ENCODE measurements at regions not wholly inside any gene's neighbourhood (a gene's known extent, or its start where the extent isn't known, plus 50 kb on each side); places are given as distances from the start of the nearest gene placed in this dataset.

DNA sequence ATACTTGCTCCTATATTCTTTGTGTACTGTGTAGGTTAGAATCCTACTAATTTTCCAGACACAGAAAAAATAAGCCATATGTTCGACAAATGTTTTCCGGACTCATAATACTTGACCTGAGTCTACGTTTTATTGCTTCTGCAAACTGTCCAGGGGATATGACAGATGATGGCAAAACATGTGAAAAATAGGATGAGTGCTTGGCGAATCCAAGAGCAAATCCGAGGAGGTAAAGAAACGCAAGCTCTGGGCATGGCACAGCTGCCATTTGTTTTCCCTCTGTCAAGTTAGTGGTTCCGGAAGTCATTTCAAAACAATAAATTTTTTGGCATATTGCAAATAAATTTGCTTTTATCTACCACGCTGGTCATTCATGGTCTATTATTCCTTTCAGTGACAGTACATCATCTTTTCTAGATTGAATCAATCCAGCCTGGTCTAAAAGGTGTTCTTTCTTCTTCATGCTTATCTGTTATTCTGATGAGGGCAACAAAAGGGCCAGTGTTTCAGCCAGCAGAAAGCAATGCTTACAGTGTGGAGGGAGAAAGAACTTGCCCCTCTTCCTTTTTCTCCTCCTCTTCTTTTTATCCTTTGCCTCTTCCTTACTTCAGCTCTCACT, 476.1 kb upstream of the SOX11 start:
- intact Hi-C loops (cut with micrococcal nuclease): no loop called here

DNA sequence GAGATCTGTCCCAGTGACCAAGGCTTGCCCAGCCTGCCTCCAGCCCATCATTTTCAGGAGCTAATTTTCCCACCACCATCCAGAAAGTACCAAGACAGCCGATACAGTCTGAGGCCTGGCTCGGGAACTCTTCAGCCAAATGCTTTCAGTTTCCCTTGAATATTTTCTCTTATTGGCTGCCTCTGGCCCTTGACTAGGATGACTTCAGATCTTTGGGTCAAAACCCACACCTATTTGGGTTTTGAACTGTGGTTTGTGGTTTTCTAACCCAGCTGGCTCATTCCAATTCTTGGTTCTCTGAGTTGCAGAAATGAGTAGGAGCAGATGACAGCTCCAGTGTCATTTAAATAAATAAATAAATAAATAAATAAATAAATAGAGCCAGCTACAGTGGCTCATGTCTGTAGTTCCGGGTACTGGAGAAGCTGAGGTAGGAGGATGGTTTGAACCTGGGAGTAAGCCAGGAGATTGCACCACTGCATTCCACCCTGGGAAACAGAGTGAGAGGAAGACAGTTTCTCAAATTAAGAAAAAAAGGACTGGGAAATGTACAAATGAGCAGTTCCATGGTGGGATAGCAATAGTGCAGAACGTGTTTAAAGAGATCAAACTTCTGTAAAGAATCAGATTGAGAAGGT, 465.0 kb upstream of the SOX11 start:
- intact Hi-C loops (cut with micrococcal nuclease): no loop called here

- intact Hi-C loops (cut with micrococcal nuclease): no loop called here
These were observed 462.6 kb upstream of the SOX11 start for GRCh38 chr2:5229574-5229973.

DNA sequence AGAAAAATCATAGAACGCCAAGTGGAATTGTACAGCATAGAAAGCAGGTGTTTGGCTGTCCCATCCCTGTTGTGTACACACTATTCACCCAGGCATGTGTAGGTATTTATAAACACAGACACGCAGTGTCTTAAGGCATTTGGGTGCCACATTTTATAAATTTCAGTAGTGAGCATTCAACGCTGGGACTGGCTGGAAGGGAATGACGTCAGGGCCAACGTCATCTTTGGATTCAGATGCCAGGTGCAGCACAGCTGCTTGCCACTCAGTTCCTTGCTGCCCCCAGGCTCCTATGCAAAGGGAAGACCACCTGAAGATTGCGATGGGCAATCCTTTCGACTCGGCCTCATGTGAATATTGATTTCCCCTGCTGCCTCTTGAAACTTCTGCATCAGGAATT, 461.7 kb upstream of the SOX11 start:
- intact Hi-C loops (cut with micrococcal nuclease): no loop called here

DNA sequence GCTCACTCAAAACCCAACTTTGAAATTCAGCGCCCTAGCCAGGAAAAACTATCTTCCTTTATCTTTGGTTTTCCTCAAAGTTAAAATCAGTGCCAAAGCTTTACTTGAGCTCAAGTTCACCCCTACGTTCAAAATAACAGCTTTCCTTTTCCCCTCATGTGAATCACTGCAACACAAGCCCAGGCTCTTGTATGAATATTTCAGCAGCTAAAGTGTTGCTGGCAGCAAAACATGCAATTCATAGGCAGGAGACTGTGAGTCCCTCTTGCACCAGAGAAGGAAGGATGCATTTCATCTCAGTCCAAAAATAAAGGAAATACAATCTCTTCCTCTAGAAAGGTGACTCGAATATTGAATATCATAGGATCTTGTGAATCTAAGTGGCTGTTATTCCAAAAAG, 461.3 kb upstream of the SOX11 start:
- intact Hi-C loops (cut with micrococcal nuclease): no loop called here

DNA sequence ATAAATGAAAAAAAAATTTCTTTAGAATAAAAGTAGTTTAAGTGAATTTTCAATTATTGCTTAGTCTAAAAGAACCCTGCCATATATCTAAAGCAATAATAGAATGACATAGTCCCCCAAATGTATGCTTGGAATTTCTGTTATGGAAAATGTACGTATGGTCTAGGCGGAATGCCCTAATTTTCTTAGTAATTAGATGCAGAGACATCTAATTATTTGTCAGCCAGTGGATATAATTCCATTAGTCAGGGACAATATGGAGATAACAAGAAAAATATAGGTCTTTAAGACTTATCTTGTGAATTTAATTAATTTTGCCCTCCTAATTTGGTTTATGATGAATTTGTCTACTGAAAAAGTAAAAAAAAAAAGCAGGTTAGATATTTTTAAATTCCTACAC, 460.9 kb upstream of the SOX11 start:
- intact Hi-C loops (cut with micrococcal nuclease): no loop called here

- intact Hi-C loops (cut with micrococcal nuclease): no loop called here
These were observed 457.6 kb upstream of the SOX11 start for GRCh38 chr2:5234563-5234962.

- intact Hi-C loops (cut with micrococcal nuclease): no loop called here
These were observed 456.5 kb upstream of the SOX11 start for GRCh38 chr2:5235701-5236100.

- intact Hi-C loops (cut with micrococcal nuclease): no loop called here
These were observed 455.9 kb upstream of the SOX11 start for GRCh38 chr2:5236249-5236648.

DNA sequence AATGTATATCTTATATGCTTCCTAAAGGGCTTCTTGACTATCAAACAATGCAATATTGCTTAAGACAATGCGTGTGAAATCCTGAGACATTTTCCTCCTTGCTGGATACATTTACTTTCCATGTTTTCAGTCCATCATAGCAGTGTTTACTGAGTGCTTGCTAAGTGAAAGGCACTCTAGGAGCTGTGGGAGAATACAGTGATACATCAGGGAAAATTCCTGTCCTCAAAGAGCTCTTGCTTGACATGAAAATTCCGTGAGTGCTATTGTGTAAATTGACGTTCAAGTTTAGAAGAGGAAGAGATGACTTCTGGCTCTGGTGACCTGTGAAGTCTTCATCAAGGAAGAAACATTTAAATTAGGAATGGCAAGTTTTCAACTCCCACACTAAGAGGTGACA, 449.4 kb upstream of the SOX11 start:
- intact Hi-C loops (cut with micrococcal nuclease): no loop called here

GRCh38 chr2:5250482-5250881, 441.7 kb upstream of the SOX11 start:
- intact Hi-C loops (cut with micrococcal nuclease): no loop called here

GRCh38 chr2:5253263-5253662, 438.9 kb upstream of the SOX11 start:
- intact Hi-C loops (cut with micrococcal nuclease): no loop called here

DNA sequence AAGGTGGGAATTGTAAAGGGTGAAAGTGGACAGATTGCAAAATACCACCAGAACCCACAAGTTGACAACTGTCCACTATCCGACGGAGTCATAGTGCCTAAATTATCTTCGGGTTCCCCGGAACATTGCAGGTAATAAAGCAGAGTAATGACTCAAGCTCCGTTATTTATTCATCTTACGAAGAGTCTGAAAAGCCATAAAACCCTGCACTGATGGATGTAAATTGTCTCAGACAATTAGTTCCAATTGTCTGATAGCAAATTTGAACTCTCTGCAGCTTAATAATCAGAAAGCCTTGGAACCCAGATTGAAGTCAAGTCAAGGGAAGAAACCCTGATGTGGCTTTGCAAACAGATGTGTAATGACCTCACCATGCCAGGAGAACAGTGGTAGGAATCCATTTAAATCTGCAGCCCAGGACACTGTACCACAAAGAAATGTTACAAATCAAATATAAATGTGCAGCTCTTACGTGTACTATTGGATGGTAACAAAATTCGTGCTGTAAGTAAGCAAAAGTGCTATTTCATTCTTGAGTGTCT, 437.3 kb upstream of the SOX11 start:
- intact Hi-C loops (cut with micrococcal nuclease): no loop called here

DNA sequence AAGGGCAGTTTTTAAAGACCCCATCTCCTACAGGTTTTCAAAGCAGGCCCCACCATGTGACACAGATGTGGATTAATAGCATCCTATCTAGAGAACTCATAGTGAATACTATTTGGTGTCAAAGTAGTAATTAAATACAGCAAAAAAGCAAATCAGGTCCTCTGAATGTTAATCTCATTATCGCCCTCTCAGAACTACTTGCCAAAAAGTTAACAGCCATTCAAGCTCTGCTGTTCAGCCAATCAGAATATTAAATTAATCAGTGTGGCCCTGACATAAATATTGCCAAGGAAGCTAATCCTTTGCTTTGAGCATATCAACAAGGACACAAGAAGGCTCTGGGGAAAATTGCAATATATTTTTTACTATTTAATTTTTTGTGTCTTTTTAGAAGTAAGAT, 428.9 kb upstream of the SOX11 start:
- intact Hi-C loops (cut with micrococcal nuclease): no loop called here

GRCh38 chr2:5264361-5264760, 427.8 kb upstream of the SOX11 start:
- intact Hi-C loops (cut with micrococcal nuclease): no loop called here

- intact Hi-C loops (cut with micrococcal nuclease): no loop called here
These were observed 407.1 kb upstream of the SOX11 start for GRCh38 chr2:5285061-5285460.

DNA sequence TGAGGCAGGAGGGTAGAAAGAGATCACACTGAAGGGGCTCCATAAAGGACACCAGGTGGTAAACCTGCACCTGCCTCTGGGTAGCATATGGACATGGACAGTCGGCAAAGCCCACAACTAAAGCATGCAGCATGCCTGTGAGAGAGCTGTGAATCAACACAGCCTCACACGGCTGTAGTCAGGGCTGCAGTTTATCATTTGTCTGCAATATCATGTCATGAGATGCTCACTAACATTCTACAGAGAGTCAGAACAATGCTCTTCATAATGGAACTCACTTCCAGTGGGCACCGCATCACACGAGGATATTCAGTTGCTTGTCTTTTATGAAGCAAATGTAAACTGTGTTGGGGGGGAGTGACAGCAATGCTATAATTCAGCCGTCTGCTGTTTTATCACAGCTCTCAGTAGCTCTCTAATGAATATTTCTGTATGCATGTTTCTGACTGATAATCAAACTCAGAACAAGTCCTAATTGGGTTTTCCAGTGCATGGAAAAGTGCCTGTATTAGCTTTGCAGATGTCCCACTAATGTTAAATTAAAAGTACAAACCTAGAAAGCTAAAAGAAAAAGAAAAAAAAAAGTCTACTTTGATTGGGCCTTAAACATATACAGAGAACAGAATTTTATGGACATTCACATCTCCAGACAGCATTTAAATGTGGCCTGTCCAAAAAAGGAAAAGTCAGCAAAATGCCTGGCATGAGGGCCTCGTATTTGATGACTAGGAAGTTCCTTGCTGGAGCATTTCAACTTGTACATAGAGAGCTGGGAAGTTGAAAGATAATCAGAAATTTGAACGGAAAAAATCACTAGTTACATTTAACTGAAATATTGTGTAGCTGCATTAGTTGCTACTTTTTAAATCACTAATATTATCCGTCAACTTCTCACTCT, 406.1 kb upstream of the SOX11 start:
- intact Hi-C loops (cut with micrococcal nuclease): no loop called here

GRCh38 chr2:5287558-5288334, 404.4 kb upstream of the SOX11 start:
- intact Hi-C loops (cut with micrococcal nuclease): no loop called here

- intact Hi-C loops (cut with micrococcal nuclease): no loop called here
These were observed 401.2 kb upstream of the SOX11 start for GRCh38 chr2:5290900-5291546.

- intact Hi-C loops (cut with micrococcal nuclease): no loop called here
These were observed 387.5 kb upstream of the SOX11 start for GRCh38 chr2:5304640-5305039.

DNA sequence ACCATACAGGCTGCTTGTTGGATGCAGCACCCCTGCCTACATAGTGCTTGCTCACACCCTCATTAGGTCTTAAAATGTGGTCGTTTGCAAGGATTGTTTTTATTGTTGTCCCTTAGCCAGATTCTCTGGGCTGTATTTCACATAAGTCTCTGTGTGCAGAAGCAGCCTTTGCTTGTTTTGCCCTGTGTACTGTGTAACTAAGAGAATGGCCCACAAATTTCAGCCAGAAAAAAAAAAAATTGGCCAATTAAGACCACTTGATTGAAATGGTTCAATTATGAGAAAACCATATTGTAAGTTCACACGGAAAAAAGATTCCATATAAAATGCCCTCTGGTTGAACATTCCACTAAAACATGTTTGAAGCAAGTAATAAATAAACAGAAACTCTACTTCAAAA, 377.1 kb upstream of the SOX11 start:
- intact Hi-C loops (cut with micrococcal nuclease): no loop called here
